Muscle of arm (tissue), 1 donor: ENCODE measurements at regions not wholly inside any gene's neighbourhood (a gene's known extent, or its start where the extent isn't known, plus 50 kb on each side); places are given as distances from the start of the nearest gene placed in this dataset.

Source experiments
- DNase-seq: peaks from one replicate; pipeline ENCODE4 v3.0.0-alpha.2; 2013

DNA sequence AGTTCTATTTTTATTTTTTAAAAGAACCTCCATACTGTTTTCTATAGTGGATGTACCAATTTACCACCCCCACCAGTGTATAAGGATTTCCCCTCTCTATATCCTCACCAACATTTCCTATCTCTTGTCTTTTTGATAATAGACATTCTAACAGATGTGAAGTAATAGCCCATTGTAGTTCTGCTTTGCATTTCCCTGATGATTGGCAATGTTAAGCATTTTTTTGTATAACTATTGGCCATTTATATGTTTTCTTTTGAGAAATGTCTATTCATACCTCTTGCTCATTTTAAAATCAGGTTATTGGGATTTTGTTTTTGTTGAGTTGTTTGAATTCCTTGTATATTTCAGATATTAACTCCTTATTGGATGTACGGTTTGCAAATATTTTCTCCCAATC, 251.1 kb upstream of the HTR2C start:
- no peak for DNase-seq

- no peak for DNase-seq
These were observed 249.4 kb upstream of the HTR2C start for GRCh38 chrX:114334473-114334982.

- no peak for DNase-seq
These were observed 245.0 kb upstream of the HTR2C start for GRCh38 chrX:114338870-114339269.

- peak; percentile 4 for DNase-seq
These were observed 239.0 kb upstream of the HTR2C start for GRCh38 chrX:114344756-114345349.

DNA sequence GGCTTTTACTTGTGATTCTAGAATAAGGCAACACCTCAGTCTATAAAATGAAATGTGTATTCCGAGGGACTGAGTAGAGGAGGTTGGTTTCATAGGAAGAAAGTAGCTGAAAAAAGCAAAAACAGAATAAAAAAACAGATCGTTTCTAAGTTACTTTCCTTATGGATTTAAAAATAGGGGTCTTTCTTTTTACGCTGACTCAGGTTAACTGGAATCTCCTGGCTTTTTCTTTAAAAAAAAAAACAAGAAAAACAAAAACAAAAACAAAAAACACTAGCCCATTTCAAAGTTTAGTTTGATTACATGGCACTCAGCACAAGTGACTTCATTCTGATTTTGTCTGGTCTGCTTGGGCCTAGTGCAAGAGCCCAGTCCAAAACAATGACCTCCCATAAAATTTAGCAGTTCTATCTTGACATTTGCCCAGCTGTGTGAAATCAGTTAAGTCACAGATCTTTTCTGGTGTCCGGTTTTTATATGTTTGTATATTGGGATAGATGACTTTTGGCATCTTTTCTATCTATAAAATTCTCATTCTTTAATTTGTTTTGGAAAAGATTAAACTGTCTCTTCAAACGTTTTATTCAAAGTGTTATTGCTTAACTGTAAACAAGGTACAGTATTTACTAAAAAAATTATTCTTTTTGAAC, 222.7 kb upstream of the HTR2C start:
- no peak for DNase-seq

GRCh38 chrX:114363346-114363745, 220.5 kb upstream of the HTR2C start:
- no peak for DNase-seq

DNA sequence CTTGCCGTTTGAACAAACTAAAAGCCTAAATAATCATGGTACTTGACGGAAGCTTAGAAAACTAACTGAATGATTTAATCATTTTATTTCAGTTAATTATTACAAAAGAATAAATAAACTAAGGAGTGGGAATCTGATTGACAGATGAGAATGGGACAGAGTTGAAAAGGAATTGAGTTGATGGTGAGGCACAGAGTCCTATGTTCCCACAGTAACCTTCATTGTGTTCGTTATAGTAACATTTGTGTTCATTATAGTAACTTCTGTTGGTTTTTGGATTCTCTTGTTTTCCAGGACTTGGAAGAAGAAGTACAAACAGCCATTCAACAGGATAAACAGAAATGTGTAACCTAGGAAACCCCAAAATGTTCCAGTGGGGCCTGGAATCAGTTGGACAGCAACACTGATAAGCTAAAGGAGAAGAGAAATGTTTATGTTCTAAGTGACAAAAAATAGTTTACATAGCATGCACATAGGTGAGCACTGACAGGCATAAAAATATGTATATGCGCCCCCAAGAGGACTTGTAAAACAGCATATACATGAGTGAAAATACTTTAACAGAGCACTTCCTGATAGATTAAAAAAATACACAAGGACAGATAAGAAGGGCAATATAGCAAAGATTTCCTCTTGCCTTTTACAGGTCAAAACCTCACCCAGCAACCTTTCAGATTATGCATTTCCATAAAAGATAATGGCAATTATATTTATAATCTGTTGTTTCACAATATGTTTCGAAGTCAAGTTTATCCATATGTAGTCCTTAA, 218.6 kb upstream of the HTR2C start:
- DNase-seq = no peak

GRCh38 chrX:114372937-114373336, 210.9 kb upstream of the HTR2C start:
- DNase-seq = no peak

DNA sequence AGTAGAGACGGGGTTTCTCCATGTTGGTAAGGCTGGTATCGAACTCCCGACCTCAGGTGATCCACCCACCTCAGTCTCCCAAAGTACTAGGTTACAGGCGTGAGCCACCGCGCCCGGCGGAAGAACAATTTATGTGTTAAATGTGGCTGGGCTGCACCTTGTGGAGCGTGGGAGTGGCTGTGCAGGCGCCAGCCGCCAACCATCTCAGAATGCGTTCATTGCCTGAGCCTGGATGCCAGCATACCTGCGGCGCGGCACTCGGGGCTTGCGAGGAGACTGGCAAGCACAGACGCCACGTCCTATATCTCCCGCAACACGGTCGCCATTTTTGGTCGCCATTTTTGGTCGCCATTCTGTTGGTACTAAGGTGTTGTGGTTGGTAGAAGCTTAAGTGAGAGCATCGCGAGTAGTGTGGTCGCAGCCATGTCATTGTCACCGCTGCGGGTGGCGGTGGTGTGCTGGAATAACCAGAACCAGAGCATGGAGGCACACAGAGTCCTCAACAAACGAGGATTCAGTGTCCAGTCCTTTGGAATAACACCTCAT, 193.6 kb upstream of the HTR2C start:
- no peak for DNase-seq
